Stomach (tissue), 8 donors: ENCODE measurements at regions not wholly inside any gene's neighbourhood (a gene's known extent, or its start where the extent isn't known, plus 50 kb on each side); places are given as distances from the start of the nearest gene placed in this dataset.

Experiments
- DNase-seq, 2 donors: peaks; one replicate each; pipeline versions ENCODE4 v3.0.0 to v3.0.0-alpha.2; 2013 to 2019
- H3K27ac ChIP-seq, 5 donors: fragments of 200-600 bp in 4 of 5; sonication (generic) in 4 of 5; one replicate each; pipeline ENCODE4 v1.5.1; 2013 to 2019; ENCODE audit warnings: mild to moderate bottlenecking in 1 of 5, moderate library complexity in 1 of 5
- H3K27me3 ChIP-seq, 3 donors: fragments of 200-600 bp; sonication (generic); one replicate each; pipeline ENCODE4 v1.5.1; 2017 to 2019; ENCODE audit warnings: mixed run types in 1 of 3
- H3K36me3 ChIP-seq, 4 donors: fragments of 200-600 bp; sonication (generic); 1 replicate in 3 of 4; 2 replicates in 1 of 4; pipeline ENCODE4 v1.5.1; 2016 to 2019
- H3K4me1 ChIP-seq, 4 donors: fragments of 200-600 bp; sonication (generic); one replicate each; pipeline ENCODE4 v1.5.1; 2016 to 2019
- H3K4me3 ChIP-seq, 4 donors: fragments of 200-600 bp; sonication (generic) in 3 of 4; one replicate each; pipeline ENCODE4 v1.5.1; 2016 to 2019; ENCODE audit warnings: mild to moderate bottlenecking in 1 of 4
- H3K9me3 ChIP-seq, 4 donors: fragments of 200-600 bp; sonication (generic); one replicate each; pipeline ENCODE4 v1.5.1; 2016 to 2019
- CTCF ChIP-seq, 7 experiments: fragments of 450-650 bp in 4 of 7; fragments of 200-600 bp in 3 of 7; sonication (generic) in 3 of 7; IDR thresholded peaks; one replicate each; pipeline ENCODE4 v1.5.1; 2016 to 2019; ENCODE audit warnings: antibody characterized with exemption in 7 of 7, control low read depth in 2 of 7, mild to moderate bottlenecking in 1 of 7
- EP300 ChIP-seq: sonication (generic); formaldehyde crosslinking; IDR thresholded peaks from one replicate; pipeline ENCODE4 v1.6.1; 2017; ENCODE audit warnings: antibody characterized with exemption
- POLR2A ChIP-seq, 4 donors: fragments of 450-650 bp; IDR thresholded peaks; one replicate each; pipeline ENCODE4 v1.6.1; 2016; ENCODE audit warnings: antibody characterized with exemption in 4 of 4, control low read depth in 2 of 4, mild to moderate bottlenecking in 1 of 4, moderate library complexity in 1 of 4
- POLR2AphosphoS5 ChIP-seq, 3 donors: sonication (generic); formaldehyde crosslinking; IDR thresholded peaks; one replicate each; pipeline ENCODE4 v1.6.1; 2016; ENCODE audit warnings: antibody characterized with exemption in 3 of 3
- WGBS, 5 donors: extraction: QIAGEN DNeasy Blood & Tissue Kit in 3 of 5; methylation state at CpG; one replicate each; pipeline versions ENCODE4 v1.1.5 to v1.1.7; 2013 to 2018; 5-methylcytosine and 5-hydroxymethylcytosine counted together
- intact Hi-C: fragments of 100-400 bp; cut with DNase I; formaldehyde crosslinking; loops from one replicate; pipeline ENCODE4 v1.15.1; 2023; ENCODE audit warnings: low total_unique reads
- donor health status: healthy with polysubstance abuse.
- donor health status: Bipolar disorder and iron deficiency.
- donor health status: healthy.

GRCh38 chr10:65394502-65395297 is 1531.1 kb upstream of the LRRTM3 start:
- WGBS, 5 donors, result 14 to 37% (median 17%) methylated on average over 2 of the region's 2 CpGs
- no peak overlapping the region for H3K27ac ChIP-seq
- peak in 1 of 2 donors; percentile 18 for DNase-seq
- H3K27me3 ChIP-seq, result no peaks in the 10 kb centered on the region
- H3K4me3 ChIP-seq, result no peak overlapping the region
- intact Hi-C loops, result no loop called here
- H3K36me3 ChIP-seq, result no peaks in the 10 kb centered on the region
- TF ChIP-seq POLR2A (IDR thresholded peaks at IDR 0.05), result no peak
- TF ChIP-seq POLR2AphosphoS5 (IDR thresholded peaks at IDR 0.05), result no peak
- TF ChIP-seq EP300, result no peak
- TF ChIP-seq CTCF (IDR thresholded peaks at IDR 0.05), result no peak
- no peaks in the 10 kb centered on the region for H3K4me1 ChIP-seq
- H3K9me3 ChIP-seq, result no peaks in the 10 kb centered on the region

- WGBS, 5 donors, result 89 to 100% (median 96%) methylated on average over 2 of the region's 2 CpGs
- DNase-seq, result no peak
- H3K4me3 ChIP-seq, result no peak overlapping the region
- no peaks in the 10 kb centered on the region for H3K4me1 ChIP-seq
- H3K27ac ChIP-seq, result no peak overlapping the region
- H3K27me3 ChIP-seq, result no peaks in the 10 kb centered on the region
- no peaks in the 10 kb centered on the region for H3K36me3 ChIP-seq
- intact Hi-C loops, result no loop called here
- H3K9me3 ChIP-seq, result no peaks in the 10 kb centered on the region
- TF ChIP-seq POLR2AphosphoS5 (IDR thresholded peaks at IDR 0.05) (no peak), EP300 (no peak), POLR2A (IDR thresholded peaks at IDR 0.05) (no peak), CTCF (IDR thresholded peaks at IDR 0.05) (no peak)
These were observed 1530.2 kb upstream of the LRRTM3 start for GRCh38 chr10:65395631-65396030.

GRCh38 chr10:65396997-65397396 is 1528.8 kb upstream of the LRRTM3 start:
- intact Hi-C loops, result no loop called here
- no peak for TF ChIP-seq CTCF (IDR thresholded peaks at IDR 0.05)
- no peak for TF ChIP-seq POLR2A (IDR thresholded peaks at IDR 0.05)
- TF ChIP-seq EP300, result no peak
- TF ChIP-seq POLR2AphosphoS5 (IDR thresholded peaks at IDR 0.05), result no peak

GRCh38 chr10:65408401-65408800 is 1517.4 kb upstream of the LRRTM3 start:
- WGBS, 5 donors, result 68 to 90% (median 74%) methylated on average over 2 of the region's 2 CpGs
- Histone ChIP-seq H3K36me3 (no peaks in the 10 kb centered on the region), H3K27ac (no peak overlapping the region), H3K9me3 (no peaks in the 10 kb centered on the region), H3K27me3 (no peaks in the 10 kb centered on the region), H3K4me3 (no peak overlapping the region), H3K4me1 (no peaks in the 10 kb centered on the region)
- intact Hi-C loops, result no loop called here
- DNase-seq, result no peak
- TF ChIP-seq POLR2AphosphoS5 (IDR thresholded peaks at IDR 0.05), result no peak

More at GRCh38 chr10:65396997-65397396, 1528.8 kb upstream of the LRRTM3 start:
- no peak for DNase-seq
- H3K27me3 ChIP-seq, result no peaks in the 10 kb centered on the region
- H3K9me3 ChIP-seq, result no peaks in the 10 kb centered on the region
- no peak overlapping the region for H3K4me3 ChIP-seq
- no peaks in the 10 kb centered on the region for H3K36me3 ChIP-seq
- H3K4me1 ChIP-seq, result no peaks in the 10 kb centered on the region
- H3K27ac ChIP-seq, result no peak overlapping the region
- 64 to 81% (median 77%) methylated on average over 3 of the region's 3 CpGs for WGBS, 5 donors

GRCh38 chr10:65413001-65413400 is 1512.8 kb upstream of the LRRTM3 start:
- TF ChIP-seq EP300 (no peak), POLR2AphosphoS5 (IDR thresholded peaks at IDR 0.05) (no peak), CTCF (IDR thresholded peaks at IDR 0.05) (no peak), POLR2A (IDR thresholded peaks at IDR 0.05) (no peak)
- intact Hi-C loops, result no loop called here
- H3K4me3 ChIP-seq, result no peak overlapping the region
- H3K27ac ChIP-seq, result no peak overlapping the region
- WGBS, 5 donors, result 86 to 93% (median 92%) methylated on average over 2 of the region's 2 CpGs
- H3K27me3 ChIP-seq, result no peaks in the 10 kb centered on the region
- H3K9me3 ChIP-seq, result peaks cover 0 to 12% (median 6%) of the 10 kb centered on the region in 4 donors
- DNase-seq, result no peak
- no peaks in the 10 kb centered on the region for H3K4me1 ChIP-seq
- H3K36me3 ChIP-seq, result no peaks in the 10 kb centered on the region
